ENCODE measurements at regions not wholly inside any gene's neighbourhood (a gene's known extent, or its start where the extent isn't known, plus 50 kb on each side); places are given as distances from the start of the nearest gene placed in this dataset.

DNA sequence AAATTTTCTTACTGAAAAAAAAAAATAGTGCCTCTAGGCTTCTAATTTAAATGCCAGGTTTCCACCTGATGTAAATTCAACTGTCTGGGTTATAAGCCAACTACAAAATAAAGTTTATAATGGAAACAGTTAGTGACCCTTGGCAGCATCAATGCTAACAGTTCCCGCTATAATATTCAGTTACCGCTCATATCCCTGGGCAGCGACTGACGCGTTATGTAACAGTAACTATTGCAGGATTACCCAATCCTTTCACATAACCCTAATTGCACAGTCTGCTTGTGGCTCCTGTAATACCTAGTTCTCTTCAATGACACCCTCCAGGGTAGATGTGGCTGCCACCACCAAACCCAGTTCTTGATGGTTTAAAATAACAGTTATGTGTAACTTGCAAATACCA is 208.6 kb downstream of the MOXD1 start:
- no peak for TF ChIP-seq POLR2A (IDR thresholded peaks at IDR 0.05)
- TF ChIP-seq, protein P1, sequence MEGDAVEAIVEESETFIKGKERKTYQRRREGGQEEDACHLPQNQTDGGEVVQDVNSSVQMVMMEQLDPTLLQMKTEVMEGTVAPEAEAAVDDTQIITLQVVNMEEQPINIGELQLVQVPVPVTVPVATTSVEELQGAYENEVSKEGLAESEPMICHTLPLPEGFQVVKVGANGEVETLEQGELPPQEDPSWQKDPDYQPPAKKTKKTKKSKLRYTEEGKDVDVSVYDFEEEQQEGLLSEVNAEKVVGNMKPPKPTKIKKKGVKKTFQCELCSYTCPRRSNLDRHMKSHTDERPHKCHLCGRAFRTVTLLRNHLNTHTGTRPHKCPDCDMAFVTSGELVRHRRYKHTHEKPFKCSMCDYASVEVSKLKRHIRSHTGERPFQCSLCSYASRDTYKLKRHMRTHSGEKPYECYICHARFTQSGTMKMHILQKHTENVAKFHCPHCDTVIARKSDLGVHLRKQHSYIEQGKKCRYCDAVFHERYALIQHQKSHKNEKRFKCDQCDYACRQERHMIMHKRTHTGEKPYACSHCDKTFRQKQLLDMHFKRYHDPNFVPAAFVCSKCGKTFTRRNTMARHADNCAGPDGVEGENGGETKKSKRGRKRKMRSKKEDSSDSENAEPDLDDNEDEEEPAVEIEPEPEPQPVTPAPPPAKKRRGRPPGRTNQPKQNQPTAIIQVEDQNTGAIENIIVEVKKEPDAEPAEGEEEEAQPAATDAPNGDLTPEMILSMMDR (IDR thresholded peaks at IDR 0.05): no peak
